ENCODE measurements at regions not wholly inside any gene's neighbourhood (a gene's known extent, or its start where the extent isn't known, plus 50 kb on each side); places are given as distances from the start of the nearest gene placed in this dataset.
A peak's percentile ranks its signal among the peaks of the same experiment; 100 is the strongest.
"Not testable (repeated sequence)": the region's sequence is repeated elsewhere in the genome, so short reads cannot be mapped to it uniquely, and the experiment has no call there.

DNA sequence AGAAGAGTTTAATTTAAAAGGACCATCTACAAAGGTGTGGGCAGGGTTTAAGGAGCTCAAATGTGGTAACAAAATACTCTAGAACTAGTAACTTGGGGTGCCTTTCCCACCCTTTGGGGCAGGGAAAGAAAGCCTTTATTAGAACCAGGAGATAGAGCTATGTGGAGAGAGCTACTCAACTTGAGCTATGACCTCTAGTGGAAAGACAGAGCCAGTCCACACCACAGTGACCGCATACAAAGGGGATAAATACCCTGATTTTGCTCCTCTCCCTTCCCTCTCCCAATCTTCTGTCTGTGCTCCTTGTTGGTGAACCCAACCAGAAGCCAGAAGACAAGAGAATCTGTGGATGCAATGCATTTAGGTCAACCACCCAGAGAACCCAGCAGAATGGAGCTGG lies 54.4 kb upstream of the JAK1 start:
- no peak for DNase-seq (ENCODE audit: low spot score)

- DNase-seq (ENCODE audit: low spot score), result no peak
These were observed 55.4 kb upstream of the JAK1 start for GRCh38 chr1:65021795-65022194.

GRCh38 chr1:65022216-65022615 lies 55.9 kb upstream of the JAK1 start:
- DNase-seq (ENCODE audit: low spot score), result no peak

DNA sequence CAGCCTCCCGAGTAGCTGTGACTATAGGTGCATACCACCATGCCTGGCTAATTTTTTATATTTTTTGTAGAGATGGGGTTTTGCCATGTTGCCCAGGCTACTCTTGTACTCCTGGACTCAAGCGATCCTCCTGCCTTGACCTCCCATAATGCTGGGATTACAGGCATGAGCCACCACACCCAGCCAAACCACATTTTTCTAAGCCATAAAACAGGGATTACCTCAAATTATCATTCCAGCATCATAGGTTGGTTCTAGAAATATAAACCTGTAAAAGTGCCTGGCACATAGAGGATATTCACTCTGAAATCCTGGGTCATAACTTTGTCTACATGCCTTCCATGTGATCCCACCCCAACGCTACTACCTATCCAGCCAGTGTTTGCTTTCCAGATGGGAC lies 59.4 kb upstream of the JAK1 start:
- no peak for DNase-seq (ENCODE audit: low spot score)

GRCh38 chr1:65026235-65026634 lies 59.9 kb upstream of the JAK1 start:
- DNase-seq (ENCODE audit: low spot score), result no peak

GRCh38 chr1:65027666-65028358 lies 61.5 kb upstream of the JAK1 start:
- DNase-seq (ENCODE audit: low spot score), result no peak

GRCh38 chr1:65029434-65029833 lies 63.1 kb upstream of the JAK1 start:
- DNase-seq (ENCODE audit: low spot score), result not testable (repeated sequence)

- DNase-seq (ENCODE audit: low spot score), result not testable (repeated sequence)
These were observed 68.5 kb upstream of the JAK1 start for GRCh38 chr1:65034879-65035278.

DNA sequence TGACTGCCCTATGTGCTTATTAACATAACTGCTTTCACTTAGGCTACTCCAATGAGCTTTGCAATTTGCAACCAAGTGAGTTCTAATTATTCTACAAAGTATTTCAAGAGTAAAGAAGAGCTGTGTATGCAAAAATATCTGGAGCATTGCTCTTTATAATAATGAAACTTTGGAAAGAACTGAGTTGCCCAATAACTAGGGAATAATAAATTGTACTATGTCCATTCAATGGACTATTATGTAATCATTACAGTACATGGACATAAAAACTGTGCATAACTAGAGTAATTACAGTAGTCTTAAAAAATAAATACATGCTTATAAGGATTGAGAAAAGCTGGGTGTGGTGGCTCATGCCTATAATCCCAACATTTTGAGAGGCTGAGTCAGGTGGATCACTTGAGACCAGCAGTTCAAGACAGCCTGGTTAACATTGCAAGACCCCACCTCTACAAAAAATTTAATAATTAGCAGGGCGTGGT lies 70.3 kb upstream of the JAK1 start:
- DNase-seq (ENCODE audit: low spot score), result no peak

DNA sequence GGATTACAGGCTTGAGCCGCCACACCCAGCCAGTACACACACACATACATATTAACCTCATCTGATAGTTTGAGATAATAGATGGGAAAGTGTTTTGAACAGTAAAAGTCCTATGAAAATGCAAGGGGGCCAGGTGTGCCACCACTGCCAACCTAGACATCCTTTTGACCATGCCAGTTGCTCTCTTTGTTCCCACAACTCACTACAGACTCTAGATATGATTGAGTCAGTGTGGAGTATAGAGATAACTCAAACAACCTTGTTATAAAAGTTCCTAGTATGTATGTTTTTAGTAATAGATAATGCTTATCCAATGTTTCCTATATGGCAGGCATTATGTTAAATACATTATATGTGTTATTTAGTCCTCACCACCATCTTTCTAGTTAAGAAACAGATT lies 72.7 kb upstream of the JAK1 start:
- no peak for DNase-seq (ENCODE audit: low spot score)

DNA sequence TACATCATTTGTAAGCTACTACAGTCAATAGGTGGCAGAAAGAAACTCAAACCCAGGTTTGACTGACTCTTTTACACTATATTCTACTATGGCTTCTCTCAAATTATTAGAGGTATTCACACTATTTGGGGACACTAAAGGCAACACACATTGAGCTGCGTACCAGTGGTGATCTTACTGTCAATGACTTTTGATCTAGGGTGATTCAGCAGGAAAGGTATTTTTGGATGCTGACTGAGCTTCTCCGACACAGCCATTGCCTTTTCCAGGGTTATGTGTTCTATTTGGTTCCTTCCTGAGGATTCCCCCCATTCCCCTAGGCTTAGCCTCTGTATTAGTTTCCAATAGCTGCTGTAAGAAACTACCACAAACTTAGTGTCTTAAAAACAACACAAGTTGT lies 73.2 kb upstream of the JAK1 start:
- no peak for DNase-seq (ENCODE audit: low spot score)

DNA sequence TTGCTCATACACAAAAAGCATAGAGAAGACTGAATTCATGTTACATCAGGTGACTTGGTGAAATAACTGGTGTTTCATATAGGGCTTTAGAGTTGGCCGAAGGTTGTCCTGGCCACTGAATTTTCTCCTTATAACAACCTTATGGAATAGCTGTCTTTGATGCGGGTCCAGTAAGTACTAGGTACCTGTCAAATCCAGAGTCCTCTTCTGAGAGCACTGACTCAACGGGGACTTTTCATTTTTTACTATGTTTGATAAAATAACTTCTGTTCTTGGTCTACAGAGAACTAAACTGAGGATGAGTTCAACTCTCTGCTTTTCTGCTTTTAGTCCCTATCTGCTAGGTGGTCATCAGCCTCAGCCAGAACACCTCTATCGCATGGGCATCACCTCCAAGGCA lies 76.1 kb upstream of the JAK1 start:
- no peak for DNase-seq (ENCODE audit: low spot score)

DNA sequence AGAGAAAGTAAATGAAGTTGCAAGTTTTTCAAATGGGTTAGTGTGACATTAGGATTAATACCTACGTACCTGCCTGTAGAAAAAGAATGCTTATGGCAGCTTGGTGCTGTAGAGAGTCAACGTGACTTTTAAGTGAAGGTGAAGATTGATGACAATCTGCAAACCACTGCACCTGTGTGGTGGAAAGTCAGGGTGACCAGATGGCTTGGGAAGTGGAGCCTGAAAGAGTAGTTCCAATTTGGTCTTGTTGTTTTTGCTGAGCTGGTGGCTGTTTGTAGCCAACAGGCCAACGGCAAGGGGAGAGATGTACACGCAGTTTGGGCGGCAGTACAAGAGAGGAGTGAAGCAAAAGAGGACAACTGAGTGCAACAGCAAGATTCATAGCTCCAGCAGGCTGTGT lies 78.1 kb upstream of the JAK1 start:
- no peak for DNase-seq (ENCODE audit: low spot score)

- no peak for DNase-seq (ENCODE audit: low spot score)
These were observed 78.9 kb upstream of the JAK1 start for GRCh38 chr1:65045022-65045817.

GRCh38 chr1:65048335-65048734 lies 82.0 kb upstream of the JAK1 start:
- no peak for DNase-seq (ENCODE audit: low spot score)

GRCh38 chr1:65049941-65050713 lies 83.8 kb upstream of the JAK1 start:
- DNase-seq (ENCODE audit: low spot score), result no peak

DNA sequence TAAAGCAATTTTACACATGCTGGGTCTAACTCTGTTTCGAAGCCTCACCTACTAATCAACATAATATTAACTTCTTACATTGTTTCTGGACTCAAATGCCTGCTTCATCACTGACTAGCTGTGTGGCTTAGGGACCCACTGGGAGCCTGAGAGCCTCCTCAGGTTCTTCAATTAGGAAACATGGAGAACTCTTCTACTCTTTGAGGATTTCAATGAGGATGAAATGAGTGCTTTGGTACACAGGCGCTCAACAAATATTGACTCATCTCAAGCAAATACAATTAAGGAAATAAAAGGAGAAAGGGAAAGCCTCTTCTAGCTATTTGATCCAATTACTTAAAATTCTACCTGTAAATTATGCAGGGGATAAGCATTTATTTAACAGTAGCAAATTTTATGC lies 84.4 kb upstream of the JAK1 start:
- no peak for DNase-seq (ENCODE audit: low spot score)

DNA sequence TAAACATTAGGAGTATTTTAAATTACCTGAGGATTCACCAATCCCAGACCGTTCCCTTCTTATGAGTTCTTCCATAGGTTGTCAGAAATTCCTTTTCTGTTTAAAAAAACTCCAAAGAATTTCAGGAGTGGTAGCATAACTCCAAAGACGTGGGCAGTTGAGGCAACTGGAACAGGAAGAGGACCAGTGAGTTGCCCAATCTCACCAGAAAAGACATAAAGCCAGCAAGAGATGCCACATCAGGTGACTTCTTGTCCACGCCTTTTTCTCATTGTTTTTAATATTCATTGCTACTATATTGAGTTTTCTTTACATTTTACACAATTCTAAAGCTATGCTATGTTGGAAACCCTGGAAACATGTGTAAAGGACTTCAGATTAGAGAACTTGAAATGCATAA lies 88.1 kb upstream of the JAK1 start:
- no peak for DNase-seq (ENCODE audit: low spot score)

DNA sequence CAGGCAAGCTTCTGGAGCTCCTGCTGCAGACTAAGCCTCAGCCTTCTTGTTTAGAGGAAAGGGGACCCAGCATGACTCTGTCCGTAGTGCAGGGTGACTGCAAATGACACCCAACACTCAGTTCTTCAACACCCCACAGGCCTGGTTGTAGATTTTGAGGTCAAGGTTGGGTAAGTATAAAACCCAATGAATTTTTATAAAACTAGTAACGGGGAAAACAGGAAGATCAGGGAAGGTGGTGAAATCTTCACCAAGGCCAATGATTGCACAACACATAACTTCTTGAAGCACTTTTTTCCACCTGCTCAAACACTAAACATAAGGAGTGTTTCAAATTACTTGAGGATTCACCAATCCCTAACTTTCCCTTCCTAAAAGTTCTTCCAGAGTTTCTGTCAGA lies 89.4 kb upstream of the JAK1 start:
- DNase-seq (ENCODE audit: low spot score), result no peak

DNA sequence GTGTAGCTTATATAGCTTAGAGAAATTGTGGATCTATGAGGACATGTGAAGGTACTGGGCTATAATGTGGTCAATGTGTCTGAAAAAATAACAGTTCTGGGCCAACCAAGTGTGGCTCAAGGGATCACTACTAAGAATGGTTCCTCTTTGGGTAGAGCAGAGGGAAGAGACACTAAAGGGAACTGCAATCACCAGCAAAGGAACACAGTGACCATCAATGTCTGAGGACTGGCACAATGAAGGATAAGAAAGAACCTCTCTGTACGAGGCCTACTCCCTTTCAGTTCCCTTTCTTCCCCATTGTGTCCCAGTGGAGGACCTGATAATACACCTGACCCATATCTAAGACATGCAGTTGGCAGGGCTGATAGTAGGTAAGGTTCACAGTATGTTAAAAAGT lies 89.9 kb upstream of the JAK1 start:
- DNase-seq (ENCODE audit: low spot score), result no peak

DNA sequence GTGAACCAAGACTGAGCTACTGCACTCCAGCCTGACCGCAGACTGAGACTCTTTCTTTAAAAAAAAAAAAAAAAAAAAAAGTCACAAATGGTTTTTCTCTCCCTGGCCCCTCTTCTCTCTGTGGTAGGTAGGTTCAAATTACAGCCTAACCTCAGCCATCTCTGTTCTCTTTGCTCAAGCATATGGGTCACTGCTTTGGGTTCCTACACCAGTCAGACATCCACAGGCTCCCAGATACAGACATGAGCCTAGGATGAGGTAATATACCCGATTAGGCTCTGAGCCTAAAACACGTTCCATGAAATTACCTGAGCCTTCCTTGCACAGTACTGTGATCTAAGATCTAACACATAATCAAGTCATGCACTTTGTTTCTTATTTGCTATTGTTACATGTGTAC lies 90.5 kb upstream of the JAK1 start:
- DNase-seq (ENCODE audit: low spot score), result no peak

DNA sequence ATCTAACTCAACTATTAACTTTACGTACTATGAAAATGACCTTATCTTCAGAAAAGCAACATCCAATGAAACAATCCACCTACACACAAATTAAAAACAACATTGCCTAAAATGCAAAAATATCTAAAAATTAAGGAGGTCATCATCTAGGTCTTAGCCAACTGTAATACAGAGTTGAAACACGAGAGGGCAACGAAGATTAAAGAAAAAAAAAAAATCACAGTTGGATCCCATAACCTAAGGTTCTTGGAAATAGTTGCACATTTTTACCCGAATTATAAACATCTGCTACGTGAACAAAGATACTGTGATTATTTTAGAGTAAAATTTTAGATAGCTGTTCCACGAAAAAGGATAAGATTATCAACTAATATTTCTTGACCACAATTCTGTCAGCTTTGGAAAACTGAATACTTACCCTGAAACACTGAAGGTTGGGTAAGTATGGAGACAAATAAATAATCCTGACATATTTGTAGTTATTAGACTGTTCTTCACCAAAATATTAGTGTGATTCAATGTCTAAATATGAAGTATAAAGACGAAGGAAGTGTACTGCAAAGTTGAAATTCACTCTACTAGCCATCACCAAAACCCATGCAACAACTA lies 88.0 kb upstream of the AK4 start:
- DNase-seq (ENCODE audit: low spot score), result peak; percentile 27
